ENCODE measurements at regions not wholly inside any gene's neighbourhood (a gene's known extent, or its start where the extent isn't known, plus 50 kb on each side); places are given as distances from the start of the nearest gene placed in this dataset.
"Not testable (repeated sequence)": the region's sequence is repeated elsewhere in the genome, so short reads cannot be mapped to it uniquely, and the experiment has no call there.

DNA sequence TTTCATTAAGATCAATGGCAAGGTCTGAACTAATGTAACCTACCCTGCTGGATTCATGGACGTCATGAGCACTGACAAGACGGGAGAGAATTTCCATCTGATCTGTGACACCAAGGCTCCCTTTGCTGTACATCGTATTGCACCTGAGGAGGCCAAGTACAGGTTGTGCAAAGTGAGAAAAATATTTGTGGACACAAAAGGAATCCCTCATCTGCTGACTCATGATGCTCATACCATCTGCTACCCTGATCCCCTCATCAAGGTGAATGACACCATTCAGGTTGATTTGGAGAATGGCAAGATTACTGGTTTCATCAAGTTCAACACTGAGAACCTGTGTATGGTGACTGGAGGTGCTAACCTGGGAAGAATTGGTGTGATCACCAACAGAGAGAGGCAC is 82.3 kb upstream of the NDUFV2 start:
- no peaks in the 10 kb centered on the region for H3K27me3 Mint-ChIP-seq
- TF ChIP-seq CTCF (IDR thresholded peaks at IDR 0.05; ENCODE audit: unreplicated experiment) = no peak
- H3K4me3 Mint-ChIP-seq (ENCODE audit: low read depth) = no peak overlapping the region
- peaks cover 3% of the 10 kb centered on the region for H3K9me3 Mint-ChIP-seq (ENCODE audit: low read depth)
- no peaks in the 10 kb centered on the region for H3K36me3 Mint-ChIP-seq (ENCODE audit: insufficient read depth)
- DNase-seq (ENCODE audit: low spot score, unreplicated experiment) = no peak
- no peak overlapping the region for H3K27ac Mint-ChIP-seq
- peaks cover 2% of the 10 kb centered on the region for H3K4me1 Mint-ChIP-seq (ENCODE audit: low read depth)

GRCh38 chr18:9021458-9021857 is 81.0 kb upstream of the NDUFV2 start:
- Mint-ChIP-seq H3K27ac (no peak overlapping the region), H3K9me3 (ENCODE audit: low read depth) (peaks cover 3% of the 10 kb centered on the region), H3K27me3 (no peaks in the 10 kb centered on the region), H3K36me3 (ENCODE audit: insufficient read depth) (no peaks in the 10 kb centered on the region), H3K4me1 (ENCODE audit: low read depth) (no peaks in the 10 kb centered on the region), H3K4me3 (ENCODE audit: low read depth) (no peak overlapping the region)
- DNase-seq (ENCODE audit: low spot score, unreplicated experiment) = no peak
- no peak for TF ChIP-seq CTCF (IDR thresholded peaks at IDR 0.05; ENCODE audit: unreplicated experiment)

- DNase-seq (ENCODE audit: low spot score, unreplicated experiment) = no peak
- Mint-ChIP-seq H3K4me3 (ENCODE audit: low read depth) (no peak overlapping the region), H3K4me1 (ENCODE audit: low read depth) (no peaks in the 10 kb centered on the region), H3K9me3 (ENCODE audit: low read depth) (peaks cover 3% of the 10 kb centered on the region), H3K36me3 (ENCODE audit: insufficient read depth) (no peaks in the 10 kb centered on the region), H3K27me3 (no peaks in the 10 kb centered on the region), H3K27ac (no peak overlapping the region)
- no peak for TF ChIP-seq CTCF (IDR thresholded peaks at IDR 0.05; ENCODE audit: unreplicated experiment)
These were observed 79.9 kb upstream of the NDUFV2 start for GRCh38 chr18:9022397-9023155.

GRCh38 chr18:9024031-9024646 is 78.4 kb upstream of the NDUFV2 start:
- DNase-seq (ENCODE audit: low spot score, unreplicated experiment); H3K4me1 Mint-ChIP-seq (ENCODE audit: low read depth); H3K9me3 Mint-ChIP-seq (ENCODE audit: low read depth); H3K4me3 Mint-ChIP-seq (ENCODE audit: low read depth); H3K27ac Mint-ChIP-seq; H3K36me3 Mint-ChIP-seq (ENCODE audit: insufficient read depth); H3K27me3 Mint-ChIP-seq: not testable (repeated sequence)

DNA sequence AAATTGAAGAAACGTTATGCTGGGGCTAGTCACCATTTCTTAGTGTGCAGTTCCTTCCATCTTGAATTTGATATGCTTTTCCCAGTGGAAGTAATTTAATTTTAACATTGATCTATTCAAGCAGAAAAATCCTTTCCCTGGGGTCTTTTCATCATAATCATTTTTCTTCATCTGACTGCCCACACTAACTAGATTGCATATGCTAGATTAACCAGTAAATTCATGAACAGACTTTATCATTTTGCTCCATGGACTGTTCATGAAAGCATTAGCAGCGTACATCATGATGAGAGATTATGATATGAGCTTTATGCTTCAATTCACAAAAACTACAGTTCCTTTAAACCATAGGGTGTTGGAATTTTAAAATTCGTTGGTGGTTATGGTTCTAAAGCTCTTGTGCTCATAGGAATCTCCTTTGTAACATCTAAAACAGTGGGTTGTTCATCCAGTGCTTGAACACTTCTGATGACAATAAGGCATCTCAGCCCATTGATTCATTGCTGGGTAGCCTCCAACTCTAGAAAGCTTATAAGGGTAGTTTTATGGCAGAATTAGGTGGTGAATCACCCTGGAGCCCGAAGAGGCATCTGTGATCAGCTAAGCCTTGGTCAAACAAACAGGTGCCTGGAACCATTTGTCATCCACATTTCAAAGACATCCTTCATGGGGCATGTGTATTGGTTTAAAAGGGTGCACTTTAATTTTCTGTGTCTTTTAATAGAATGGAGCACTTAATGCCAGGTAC is 77.2 kb upstream of the NDUFV2 start:
- DNase-seq (ENCODE audit: low spot score, unreplicated experiment) = no peak
- no peaks in the 10 kb centered on the region for H3K9me3 Mint-ChIP-seq (ENCODE audit: low read depth)
- H3K27ac Mint-ChIP-seq = no peak overlapping the region
- no peaks in the 10 kb centered on the region for H3K36me3 Mint-ChIP-seq (ENCODE audit: insufficient read depth)
- no peak overlapping the region for H3K4me3 Mint-ChIP-seq (ENCODE audit: low read depth)
- H3K4me1 Mint-ChIP-seq (ENCODE audit: low read depth) = no peaks in the 10 kb centered on the region
- no peak for TF ChIP-seq CTCF (IDR thresholded peaks at IDR 0.05; ENCODE audit: unreplicated experiment)
- no peaks in the 10 kb centered on the region for H3K27me3 Mint-ChIP-seq
